ENCODE measurements at regions not wholly inside any gene's neighbourhood (a gene's known extent, or its start where the extent isn't known, plus 50 kb on each side); places are given as distances from the start of the nearest gene placed in this dataset.

DNA sequence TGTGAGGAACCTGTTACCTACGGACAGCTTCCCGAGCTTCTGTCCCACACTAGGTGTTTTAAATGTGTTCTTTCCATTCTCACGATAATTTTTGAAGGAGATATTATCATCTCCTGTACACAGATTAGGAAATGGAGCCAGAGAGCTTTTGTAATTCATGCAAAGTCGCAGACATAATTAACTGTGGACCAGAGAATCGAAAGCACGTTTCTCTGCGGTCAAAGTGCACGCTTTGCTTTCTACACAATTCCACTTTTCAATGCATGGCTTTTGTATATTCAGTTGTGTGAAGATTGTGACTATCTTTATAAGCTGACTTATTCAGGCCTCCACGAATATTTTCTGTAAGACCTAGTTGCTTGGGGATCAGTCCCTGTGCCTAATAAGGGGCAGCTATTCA, 81.7 kb upstream of the SLC10A2 start:
- Histone ChIP-seq H3K27me3 (replicated peaks in 1 of 4; ENCODE audit: control insufficient read depth in 3 of 4, extremely low read depth in 1 of 4, insufficient read depth in 3 of 4, low read length in 3 of 4) (peaks cover 0 to 1% (median 0%) of the 10 kb centered on the region in 4 experiments; a peak in 1 of 7 replicates), H4K5ac (ENCODE audit: insufficient read length, low read depth, low read length) (no peak overlapping the region), H3K18ac (ENCODE audit: extremely low read depth, low read length) (no peak overlapping the region), H2BK20ac (ENCODE audit: low read length) (no peak overlapping the region), H3K79me1 (ENCODE audit: low read depth, low read length) (no peaks in the 10 kb centered on the region), H2BK5ac (ENCODE audit: low read depth, low read length) (no peak overlapping the region), H2AFZ (ENCODE audit: low read length) (no peak overlapping the region), H3K9me3 (ENCODE audit: insufficient read depth in 2 of 2, low read depth in 1 of 2, low read length in 1 of 2) (no peaks in the 10 kb centered on the region), H3K9ac (replicated peaks in 1 of 4; ENCODE audit: extremely low read depth in 1 of 4, low read depth in 3 of 4, low read length in 3 of 4) (no peak overlapping the region), H2AK5ac (ENCODE audit: low read depth, low read length) (no peak overlapping the region), H3K14ac (ENCODE audit: insufficient read length) (no peak overlapping the region), H3K36me3 (ENCODE audit: control insufficient read depth in 2 of 4, insufficient read depth in 4 of 4, low read length in 3 of 4) (no peaks in the 10 kb centered on the region), H4K91ac (replicated peaks; ENCODE audit: insufficient read length, low read length) (no peak overlapping the region), H3K4me2 (ENCODE audit: insufficient read depth in 1 of 2, low read depth in 2 of 2, low read length in 2 of 2) (no peak overlapping the region), H2BK15ac (ENCODE audit: low read length) (no peak overlapping the region), H3K23me2 (ENCODE audit: low read depth, low read length) (no peaks in the 10 kb centered on the region), H3K4me1 (replicated peaks in 1 of 4; ENCODE audit: control insufficient read depth in 3 of 4, insufficient read depth in 4 of 4, low read length in 3 of 4) (peaks cover 0 to 3% (median 0%) of the 10 kb centered on the region in 4 experiments; a peak in 1 of 7 replicates), H3K79me2 (ENCODE audit: control insufficient read depth in 1 of 2, insufficient read depth in 2 of 2, low read length in 2 of 2) (no peaks in the 10 kb centered on the region), H4K20me1 (replicated peaks in 1 of 2; ENCODE audit: control insufficient read depth in 1 of 2, insufficient read depth in 2 of 2, low read length in 2 of 2) (no peaks in the 10 kb centered on the region), H2BK12ac (ENCODE audit: low read depth, low read length) (no peak overlapping the region), H3K56ac (replicated peaks; ENCODE audit: insufficient read length, low read depth, low read length) (no peak overlapping the region), H3K27ac (ENCODE audit: low read depth, low read length) (no peak overlapping the region), H3K23ac (ENCODE audit: insufficient read length) (no peak overlapping the region), H4K8ac (ENCODE audit: extremely low read depth, insufficient read depth, low read length) (no peak overlapping the region), H2BK120ac (replicated peaks; ENCODE audit: low read depth, low read length) (no peak overlapping the region), H3K4ac (replicated peaks; ENCODE audit: insufficient read length, low read depth, low read length) (no peak overlapping the region), H3K4me3 (ENCODE audit: extremely low read depth in 1 of 4, insufficient read depth in 2 of 4, low read depth in 3 of 4, low read length in 4 of 4) (no peak overlapping the region)
- ChIA-PET POLR2A (ENCODE audit: partially characterized antibody) (no interaction called here), CTCF (ENCODE audit: partially characterized antibody) (interaction anchor here (0.8 to 2.2 kb wide), 5 partner anchors 22 to 245 kb away, joined by 3 to 5 read pairs (median 3); no protein-coding TSS in a partner anchor)
- no peak for FAIRE-seq
- no peak for TF ChIP-seq HDAC6 (IDR thresholded peaks at IDR 0.05; ENCODE audit: low read depth, low read length)
- no peak for TF ChIP-seq ZNF274 (IDR thresholded peaks at IDR 0.05; ENCODE audit: borderline replicate concordance, extremely low read depth, low read length)
- no peak for TF ChIP-seq SUZ12 (IDR thresholded peaks at IDR 0.05; ENCODE audit: low read length)
- TF ChIP-seq, protein P1, sequence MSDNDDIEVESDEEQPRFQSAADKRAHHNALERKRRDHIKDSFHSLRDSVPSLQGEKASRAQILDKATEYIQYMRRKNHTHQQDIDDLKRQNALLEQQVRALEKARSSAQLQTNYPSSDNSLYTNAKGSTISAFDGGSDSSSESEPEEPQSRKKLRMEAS (IDR thresholded peaks at IDR 0.05): no peak
- TF ChIP-seq BCL11A (IDR thresholded peaks at IDR 0.05; ENCODE audit: low read depth in 2 of 2, low read length in 2 of 2): no peak
- no peak for TF ChIP-seq CREB1 (IDR thresholded peaks at IDR 0.05)
- no peak for TF ChIP-seq MAFK (IDR thresholded peaks at IDR 0.05; ENCODE audit: low read depth, low read length)
- TF ChIP-seq TAF7 (optimal IDR thresholded peaks at IDR 0.05; ENCODE audit: borderline replicate concordance, low read depth, low read length): no peak
- no peak for TF ChIP-seq KDM4A (IDR thresholded peaks at IDR 0.05; ENCODE audit: low read depth, low read length, severe bottlenecking)
- TF ChIP-seq HDAC2 (IDR thresholded peaks at IDR 0.05; ENCODE audit: borderline replicate concordance in 1 of 2, low read depth in 2 of 2, low read length in 2 of 2): no peak
- no peak for TF ChIP-seq PHF8 (conservative IDR thresholded peaks at IDR 0.05; ENCODE audit: low read depth, low read length)
- DNase-seq (ENCODE audit: low read depth in 1 of 2, low spot score in 2 of 2): no peak
- 89% methylated on average over 9 of the region's 9 CpGs; no CpG with 5 or more reads in 1 of the 2 experiments for WGBS, 2 experiments (ENCODE audit: extremely low coverage in 1 of 2, insufficient coverage in 1 of 2, insufficient read length in 1 of 2, insufficient replicate concordance in 2 of 2, low coverage in 1 of 2, low lambda C conversion rate in 2 of 2, missing lambda C conversion rate in 1 of 2)
